ENCODE measurements at regions not wholly inside any gene's neighbourhood (a gene's known extent, or its start where the extent isn't known, plus 50 kb on each side); places are given as distances from the start of the nearest gene placed in this dataset.
"Not testable (repeated sequence)": the region's sequence is repeated elsewhere in the genome, so short reads cannot be mapped to it uniquely, and the experiment has no call there.

DNA sequence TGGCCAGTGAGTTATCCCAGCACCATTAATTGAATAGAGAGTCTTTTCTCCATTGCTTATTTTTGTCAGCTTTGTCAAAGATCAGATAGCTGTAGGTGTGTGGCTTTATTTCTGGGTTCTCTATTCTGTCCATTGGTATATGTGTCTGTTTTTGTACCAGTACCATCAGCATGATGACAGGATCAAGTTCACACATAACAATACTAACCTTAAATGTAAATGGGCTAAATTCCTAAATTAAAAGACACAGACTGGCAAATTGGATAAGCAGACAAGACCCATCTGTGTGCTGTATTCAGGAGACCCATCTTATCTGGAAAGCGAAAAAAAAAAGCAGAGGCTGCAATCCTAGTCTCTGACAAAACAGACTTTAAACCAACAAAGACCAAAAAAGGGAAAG lies 154.8 kb downstream of the ABHD5 start:
- TF ChIP-seq, protein P1, sequence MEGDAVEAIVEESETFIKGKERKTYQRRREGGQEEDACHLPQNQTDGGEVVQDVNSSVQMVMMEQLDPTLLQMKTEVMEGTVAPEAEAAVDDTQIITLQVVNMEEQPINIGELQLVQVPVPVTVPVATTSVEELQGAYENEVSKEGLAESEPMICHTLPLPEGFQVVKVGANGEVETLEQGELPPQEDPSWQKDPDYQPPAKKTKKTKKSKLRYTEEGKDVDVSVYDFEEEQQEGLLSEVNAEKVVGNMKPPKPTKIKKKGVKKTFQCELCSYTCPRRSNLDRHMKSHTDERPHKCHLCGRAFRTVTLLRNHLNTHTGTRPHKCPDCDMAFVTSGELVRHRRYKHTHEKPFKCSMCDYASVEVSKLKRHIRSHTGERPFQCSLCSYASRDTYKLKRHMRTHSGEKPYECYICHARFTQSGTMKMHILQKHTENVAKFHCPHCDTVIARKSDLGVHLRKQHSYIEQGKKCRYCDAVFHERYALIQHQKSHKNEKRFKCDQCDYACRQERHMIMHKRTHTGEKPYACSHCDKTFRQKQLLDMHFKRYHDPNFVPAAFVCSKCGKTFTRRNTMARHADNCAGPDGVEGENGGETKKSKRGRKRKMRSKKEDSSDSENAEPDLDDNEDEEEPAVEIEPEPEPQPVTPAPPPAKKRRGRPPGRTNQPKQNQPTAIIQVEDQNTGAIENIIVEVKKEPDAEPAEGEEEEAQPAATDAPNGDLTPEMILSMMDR (IDR thresholded peaks at IDR 0.05) = not testable (repeated sequence)
- not testable (repeated sequence) for TF ChIP-seq POLR2AphosphoS5 (IDR thresholded peaks at IDR 0.05; ENCODE audit: low read depth, low read length); SIN3A (IDR thresholded peaks at IDR 0.05; ENCODE audit: borderline replicate concordance, insufficient read depth, low read depth, low read length)
- TF ChIP-seq, protein P2, sequence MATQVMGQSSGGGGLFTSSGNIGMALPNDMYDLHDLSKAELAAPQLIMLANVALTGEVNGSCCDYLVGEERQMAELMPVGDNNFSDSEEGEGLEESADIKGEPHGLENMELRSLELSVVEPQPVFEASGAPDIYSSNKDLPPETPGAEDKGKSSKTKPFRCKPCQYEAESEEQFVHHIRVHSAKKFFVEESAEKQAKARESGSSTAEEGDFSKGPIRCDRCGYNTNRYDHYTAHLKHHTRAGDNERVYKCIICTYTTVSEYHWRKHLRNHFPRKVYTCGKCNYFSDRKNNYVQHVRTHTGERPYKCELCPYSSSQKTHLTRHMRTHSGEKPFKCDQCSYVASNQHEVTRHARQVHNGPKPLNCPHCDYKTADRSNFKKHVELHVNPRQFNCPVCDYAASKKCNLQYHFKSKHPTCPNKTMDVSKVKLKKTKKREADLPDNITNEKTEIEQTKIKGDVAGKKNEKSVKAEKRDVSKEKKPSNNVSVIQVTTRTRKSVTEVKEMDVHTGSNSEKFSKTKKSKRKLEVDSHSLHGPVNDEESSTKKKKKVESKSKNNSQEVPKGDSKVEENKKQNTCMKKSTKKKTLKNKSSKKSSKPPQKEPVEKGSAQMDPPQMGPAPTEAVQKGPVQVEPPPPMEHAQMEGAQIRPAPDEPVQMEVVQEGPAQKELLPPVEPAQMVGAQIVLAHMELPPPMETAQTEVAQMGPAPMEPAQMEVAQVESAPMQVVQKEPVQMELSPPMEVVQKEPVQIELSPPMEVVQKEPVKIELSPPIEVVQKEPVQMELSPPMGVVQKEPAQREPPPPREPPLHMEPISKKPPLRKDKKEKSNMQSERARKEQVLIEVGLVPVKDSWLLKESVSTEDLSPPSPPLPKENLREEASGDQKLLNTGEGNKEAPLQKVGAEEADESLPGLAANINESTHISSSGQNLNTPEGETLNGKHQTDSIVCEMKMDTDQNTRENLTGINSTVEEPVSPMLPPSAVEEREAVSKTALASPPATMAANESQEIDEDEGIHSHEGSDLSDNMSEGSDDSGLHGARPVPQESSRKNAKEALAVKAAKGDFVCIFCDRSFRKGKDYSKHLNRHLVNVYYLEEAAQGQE (IDR thresholded peaks at IDR 0.05; ENCODE audit: insufficient read depth in 1 of 2, low read depth in 2 of 2, low read length in 1 of 2) = not testable (repeated sequence)

All from Panc1 (cell line).